ENCODE measurements at regions not wholly inside any gene's neighbourhood (a gene's known extent, or its start where the extent isn't known, plus 50 kb on each side); places are given as distances from the start of the nearest gene placed in this dataset.

- DNase-seq (ENCODE audit: low read depth, low spot score), result no peak
- in situ Hi-C loops (cut with HindIII; ENCODE audit: low pct_unique_long_range_greater_than_20kb, low sequenced_read_pairs) (no loop called here), intact Hi-C loops (cut with micrococcal nuclease; ENCODE audit: unreplicated experiment) (no loop called here)
- BruUV-seq (replicated peaks), result no TSS peak
- Histone ChIP-seq H3K27me3 (ENCODE audit: control insufficient read depth, insufficient read depth, low read length) (peaks cover 11% of the 10 kb centered on the region), H3K4me3 (ENCODE audit: low read depth in 2 of 2, low read length in 2 of 2) (no peak overlapping the region), H3K4me1 (ENCODE audit: control insufficient read depth, insufficient read depth, low read length) (no peaks in the 10 kb centered on the region; the same call in 1 of the 2 replicates), H3K9me3 (ENCODE audit: control insufficient read depth, insufficient read depth, low read depth, low read length) (no peaks in the 10 kb centered on the region), H3K36me3 (ENCODE audit: control insufficient read depth, insufficient read depth, low read length) (no peaks in the 10 kb centered on the region), H3K27ac (ENCODE audit: low read length) (no peak overlapping the region)
- ATAC-seq, result no peak
- TF ChIP-seq TCF7L2 (IDR thresholded peaks at IDR 0.05; ENCODE audit: low read depth, low read length) (no peak), SIN3A (IDR thresholded peaks at IDR 0.05; ENCODE audit: borderline replicate concordance, insufficient read depth, low read depth, low read length) (no peak), CTCF (IDR thresholded peaks at IDR 0.05) (no peak), POLR2AphosphoS5 (IDR thresholded peaks at IDR 0.05; ENCODE audit: low read depth, low read length) (no peak)
- TF ChIP-seq, protein P1, sequence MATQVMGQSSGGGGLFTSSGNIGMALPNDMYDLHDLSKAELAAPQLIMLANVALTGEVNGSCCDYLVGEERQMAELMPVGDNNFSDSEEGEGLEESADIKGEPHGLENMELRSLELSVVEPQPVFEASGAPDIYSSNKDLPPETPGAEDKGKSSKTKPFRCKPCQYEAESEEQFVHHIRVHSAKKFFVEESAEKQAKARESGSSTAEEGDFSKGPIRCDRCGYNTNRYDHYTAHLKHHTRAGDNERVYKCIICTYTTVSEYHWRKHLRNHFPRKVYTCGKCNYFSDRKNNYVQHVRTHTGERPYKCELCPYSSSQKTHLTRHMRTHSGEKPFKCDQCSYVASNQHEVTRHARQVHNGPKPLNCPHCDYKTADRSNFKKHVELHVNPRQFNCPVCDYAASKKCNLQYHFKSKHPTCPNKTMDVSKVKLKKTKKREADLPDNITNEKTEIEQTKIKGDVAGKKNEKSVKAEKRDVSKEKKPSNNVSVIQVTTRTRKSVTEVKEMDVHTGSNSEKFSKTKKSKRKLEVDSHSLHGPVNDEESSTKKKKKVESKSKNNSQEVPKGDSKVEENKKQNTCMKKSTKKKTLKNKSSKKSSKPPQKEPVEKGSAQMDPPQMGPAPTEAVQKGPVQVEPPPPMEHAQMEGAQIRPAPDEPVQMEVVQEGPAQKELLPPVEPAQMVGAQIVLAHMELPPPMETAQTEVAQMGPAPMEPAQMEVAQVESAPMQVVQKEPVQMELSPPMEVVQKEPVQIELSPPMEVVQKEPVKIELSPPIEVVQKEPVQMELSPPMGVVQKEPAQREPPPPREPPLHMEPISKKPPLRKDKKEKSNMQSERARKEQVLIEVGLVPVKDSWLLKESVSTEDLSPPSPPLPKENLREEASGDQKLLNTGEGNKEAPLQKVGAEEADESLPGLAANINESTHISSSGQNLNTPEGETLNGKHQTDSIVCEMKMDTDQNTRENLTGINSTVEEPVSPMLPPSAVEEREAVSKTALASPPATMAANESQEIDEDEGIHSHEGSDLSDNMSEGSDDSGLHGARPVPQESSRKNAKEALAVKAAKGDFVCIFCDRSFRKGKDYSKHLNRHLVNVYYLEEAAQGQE (IDR thresholded peaks at IDR 0.05; ENCODE audit: insufficient read depth in 1 of 2, low read depth in 2 of 2, low read length in 1 of 2), result no peak
- CTCF ChIA-PET, result no interaction called here
- POLR2A ChIA-PET, result no interaction called here
Measured at GRCh38 chr6:137751768-137752560, 115.1 kb upstream of the TNFAIP3 start.

- no peak overlapping the region for H3K4me3 ChIP-seq (ENCODE audit: low read depth in 2 of 2, low read length in 2 of 2)
- no peaks in the 10 kb centered on the region for H3K4me1 ChIP-seq (ENCODE audit: control insufficient read depth, insufficient read depth, low read length)
- intact Hi-C loops (cut with micrococcal nuclease; ENCODE audit: unreplicated experiment) (no loop called here), in situ Hi-C loops (cut with HindIII; ENCODE audit: low pct_unique_long_range_greater_than_20kb, low sequenced_read_pairs) (no loop called here)
- H3K36me3 ChIP-seq (ENCODE audit: control insufficient read depth, insufficient read depth, low read length), result no peaks in the 10 kb centered on the region
- ATAC-seq (no peak), DNase-seq (ENCODE audit: low read depth, low spot score) (no peak)
- TF ChIP-seq CTCF (IDR thresholded peaks at IDR 0.05) (no peak), TCF7L2 (IDR thresholded peaks at IDR 0.05; ENCODE audit: low read depth, low read length) (no peak), SIN3A (IDR thresholded peaks at IDR 0.05; ENCODE audit: borderline replicate concordance, insufficient read depth, low read depth, low read length) (no peak), POLR2AphosphoS5 (IDR thresholded peaks at IDR 0.05; ENCODE audit: low read depth, low read length) (no peak)
- TF ChIP-seq, protein P1 (IDR thresholded peaks at IDR 0.05; ENCODE audit: insufficient read depth in 1 of 2, low read depth in 2 of 2, low read length in 1 of 2), result no peak
- H3K9me3 ChIP-seq (ENCODE audit: control insufficient read depth, insufficient read depth, low read depth, low read length), result no peaks in the 10 kb centered on the region
- no TSS peak for BruUV-seq (replicated peaks)
- H3K27ac ChIP-seq (ENCODE audit: low read length), result no peak overlapping the region
- peaks cover 11% of the 10 kb centered on the region for H3K27me3 ChIP-seq (ENCODE audit: control insufficient read depth, insufficient read depth, low read length)
- ChIA-PET POLR2A (no interaction called here), CTCF (no interaction called here)
Measured at GRCh38 chr6:137754366-137754765, 112.7 kb upstream of the TNFAIP3 start.

Data from Panc1 (cell line).